ENCODE measurements at regions not wholly inside any gene's neighbourhood (a gene's known extent, or its start where the extent isn't known, plus 50 kb on each side); places are given as distances from the start of the nearest gene placed in this dataset.

- no peaks in the 10 kb centered on the region for H3K9me3 ChIP-seq
- DNase-seq (no peak), ATAC-seq (no peak)
- intact Hi-C loops (cut with DNase I), result no loop called here
- H3K27ac ChIP-seq, result no peak overlapping the region
- no peaks in the 10 kb centered on the region for H3K4me1 ChIP-seq
- H3K27me3 ChIP-seq, result no peaks in the 10 kb centered on the region
- H3K36me3 ChIP-seq, result no peaks in the 10 kb centered on the region
- no peak for TF ChIP-seq CTCF (IDR thresholded peaks at IDR 0.05)
- no peak overlapping the region for H3K4me3 ChIP-seq
These were observed 355.5 kb downstream of the TGFB2 start for GRCh38 chr1:218700666-218701065.

- no peak for TF ChIP-seq CTCF (IDR thresholded peaks at IDR 0.05)
- no peaks in the 10 kb centered on the region for H3K36me3 ChIP-seq
- DNase-seq (no peak), ATAC-seq (no peak)
- no peak overlapping the region for H3K4me3 ChIP-seq
- no peaks in the 10 kb centered on the region for H3K27me3 ChIP-seq
- H3K4me1 ChIP-seq, result no peaks in the 10 kb centered on the region
- H3K9me3 ChIP-seq, result no peaks in the 10 kb centered on the region
- no peak overlapping the region for H3K27ac ChIP-seq
- intact Hi-C loops (cut with DNase I), result no loop called here
These were observed 356.0 kb downstream of the TGFB2 start for GRCh38 chr1:218701131-218701530.

- Histone ChIP-seq H3K27ac (no peak overlapping the region), H3K9me3 (no peaks in the 10 kb centered on the region), H3K4me1 (no peaks in the 10 kb centered on the region), H3K36me3 (no peaks in the 10 kb centered on the region), H3K4me3 (no peak overlapping the region), H3K27me3 (no peaks in the 10 kb centered on the region)
- intact Hi-C loops (cut with DNase I), result no loop called here
- TF ChIP-seq CTCF (IDR thresholded peaks at IDR 0.05), result no peak
- no peak for ATAC-seq
- no peak for DNase-seq
These were observed 357.6 kb downstream of the TGFB2 start for GRCh38 chr1:218702775-218703174.

GRCh38 chr1:218703836-218704235, 358.7 kb downstream of the TGFB2 start:
- no peaks in the 10 kb centered on the region for H3K27me3 ChIP-seq
- intact Hi-C loops (cut with DNase I), result no loop called here

DNA sequence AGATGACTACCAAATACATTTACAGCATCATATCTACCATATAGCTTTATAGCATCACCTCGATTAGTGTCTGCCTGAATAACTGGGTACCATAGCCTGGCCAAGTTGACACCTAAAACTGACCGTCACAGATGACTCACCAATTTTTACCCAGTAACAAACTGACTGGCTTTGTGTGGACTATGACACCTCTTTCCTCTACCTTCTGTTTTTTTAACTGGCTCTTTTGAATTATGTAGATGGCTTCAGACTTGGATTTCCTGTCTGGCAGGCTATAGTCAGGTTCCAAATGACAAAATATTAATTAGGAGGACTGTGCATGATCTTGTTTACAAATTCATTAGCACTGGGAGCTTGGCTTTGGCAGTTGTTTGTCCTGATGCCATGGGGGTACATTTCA, 360.3 kb downstream of the TGFB2 start:
- ATAC-seq (no peak), DNase-seq (no peak)
- no peak for TF ChIP-seq CTCF (IDR thresholded peaks at IDR 0.05)
- Histone ChIP-seq H3K27ac (no peak overlapping the region), H3K36me3 (no peaks in the 10 kb centered on the region), H3K9me3 (no peaks in the 10 kb centered on the region), H3K27me3 (no peaks in the 10 kb centered on the region), H3K4me3 (no peak overlapping the region), H3K4me1 (no peaks in the 10 kb centered on the region)
- intact Hi-C loops (cut with DNase I), result no loop called here

More at GRCh38 chr1:218703836-218704235, 358.7 kb downstream of the TGFB2 start:
- no peak overlapping the region for H3K27ac ChIP-seq
- H3K4me3 ChIP-seq, result no peak overlapping the region
- H3K4me1 ChIP-seq, result no peaks in the 10 kb centered on the region
- no peak for ATAC-seq
- H3K9me3 ChIP-seq, result no peaks in the 10 kb centered on the region
- no peak for DNase-seq
- H3K36me3 ChIP-seq, result no peaks in the 10 kb centered on the region
- no peak for TF ChIP-seq CTCF (IDR thresholded peaks at IDR 0.05)
